CD1c-positive myeloid dendritic cell (primary cell): ENCODE measurements at regions not wholly inside any gene's neighbourhood (a gene's known extent, or its start where the extent isn't known, plus 50 kb on each side); places are given as distances from the start of the nearest gene placed in this dataset.
A peak's percentile ranks its signal among the peaks of the same experiment; 100 is the strongest.

Source experiments
- DNase-seq: peaks from one replicate; pipeline ENCODE4 v3.0.0-alpha.2; 2016; ENCODE audit errors: extremely low spot score

DNA sequence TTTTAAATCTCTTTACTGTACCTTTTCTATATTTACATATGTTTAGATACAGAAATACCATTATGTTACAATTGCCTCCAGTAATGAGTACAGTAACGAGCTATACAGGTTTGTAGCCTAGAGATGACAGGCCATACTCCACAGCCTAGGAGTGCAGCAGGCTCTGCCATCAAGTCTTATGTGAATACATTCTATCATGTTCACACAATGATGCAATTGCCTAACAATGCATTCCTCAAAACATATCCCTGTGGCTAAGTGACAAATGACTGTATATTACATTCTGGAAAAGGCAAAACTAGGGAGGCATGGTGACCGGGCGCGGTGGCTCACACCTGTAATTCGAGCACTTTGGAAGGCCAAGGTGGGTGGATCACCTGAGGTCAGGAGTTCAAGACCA, 192.4 kb upstream of the IGF1R start:
- DNase-seq: no peak

DNA sequence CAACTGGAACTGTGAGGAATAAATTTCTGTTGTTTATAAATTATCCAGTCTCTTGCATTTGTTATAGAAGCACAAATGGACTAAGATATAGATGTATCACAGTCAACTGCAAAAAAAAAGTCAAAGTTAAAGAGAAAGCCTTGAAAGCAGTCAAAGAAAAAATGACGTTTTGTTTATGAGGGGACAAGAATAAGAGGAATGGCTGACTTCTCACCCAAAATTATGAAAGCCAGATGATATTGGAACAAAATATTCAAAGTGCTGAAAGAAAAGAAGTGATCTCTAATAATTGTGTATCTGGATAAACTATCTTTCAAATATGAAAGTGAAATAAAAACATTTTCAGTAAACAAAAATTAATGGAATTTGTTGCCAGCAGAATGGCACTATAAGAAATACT, 171.8 kb upstream of the IGF1R start:
- DNase-seq: no peak

DNA sequence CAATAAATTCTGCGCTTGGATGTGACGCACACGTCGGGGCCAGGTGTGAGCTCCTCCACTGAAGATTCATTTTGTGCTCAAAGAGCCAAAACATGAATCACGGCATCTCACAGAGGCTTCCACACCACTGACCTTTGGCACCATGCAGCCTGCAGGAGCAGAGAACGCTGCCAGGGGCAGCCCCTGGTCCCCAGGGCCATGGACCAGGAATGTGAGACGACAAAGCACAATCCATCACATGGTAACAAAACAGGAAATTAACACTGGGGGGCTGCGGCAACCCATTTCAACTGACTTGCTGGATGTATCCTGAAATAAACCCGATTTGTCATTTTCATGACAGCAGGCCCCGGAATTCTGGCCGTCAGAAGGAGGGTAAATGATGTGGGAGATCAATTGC, 167.5 kb upstream of the IGF1R start:
- DNase-seq: no peak

DNA sequence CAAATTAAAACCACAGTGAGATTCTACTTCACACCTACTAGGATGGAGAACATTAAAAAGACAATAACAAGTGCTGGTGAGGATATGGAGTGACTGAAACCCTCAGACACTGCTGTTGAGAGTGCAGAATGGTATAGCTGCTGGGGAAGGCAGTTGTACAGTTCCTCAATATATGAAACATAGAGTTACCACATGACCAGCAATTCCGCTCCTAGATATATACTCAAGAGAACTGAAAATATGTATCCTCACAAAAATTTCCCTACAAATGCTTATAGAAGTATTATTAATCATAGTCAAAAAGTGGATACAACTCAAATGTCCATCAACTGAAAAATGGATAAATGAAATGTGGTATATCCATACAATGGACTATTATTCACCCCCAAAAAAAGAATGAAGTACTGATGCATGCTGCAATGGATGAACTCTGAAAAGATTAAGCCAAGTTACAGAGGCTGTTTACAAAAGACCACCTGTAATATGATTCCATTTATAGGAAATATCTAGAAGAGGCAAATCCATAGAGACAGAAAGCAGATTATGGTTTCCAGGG, 164.7 kb upstream of the IGF1R start:
- DNase-seq: no peak

DNA sequence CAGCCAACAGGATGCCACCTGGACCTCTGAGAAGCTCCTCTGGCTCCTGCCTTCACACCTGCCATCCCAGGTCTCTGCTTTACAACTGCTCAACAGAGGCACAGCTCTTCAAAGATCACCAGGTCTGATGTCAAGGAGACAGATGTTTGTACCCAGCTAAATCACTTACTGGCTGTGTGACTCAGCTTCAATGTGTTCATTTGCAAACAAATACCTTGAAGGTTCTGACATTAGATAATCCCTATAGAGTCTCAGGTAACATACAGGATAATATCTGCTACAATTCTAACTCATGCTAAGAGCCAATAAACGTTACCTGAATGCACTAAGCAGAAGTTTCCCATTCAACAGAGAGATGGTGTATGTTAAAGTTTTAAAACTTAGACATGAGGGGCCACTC, 163.4 kb upstream of the IGF1R start:
- DNase-seq: no peak

DNA sequence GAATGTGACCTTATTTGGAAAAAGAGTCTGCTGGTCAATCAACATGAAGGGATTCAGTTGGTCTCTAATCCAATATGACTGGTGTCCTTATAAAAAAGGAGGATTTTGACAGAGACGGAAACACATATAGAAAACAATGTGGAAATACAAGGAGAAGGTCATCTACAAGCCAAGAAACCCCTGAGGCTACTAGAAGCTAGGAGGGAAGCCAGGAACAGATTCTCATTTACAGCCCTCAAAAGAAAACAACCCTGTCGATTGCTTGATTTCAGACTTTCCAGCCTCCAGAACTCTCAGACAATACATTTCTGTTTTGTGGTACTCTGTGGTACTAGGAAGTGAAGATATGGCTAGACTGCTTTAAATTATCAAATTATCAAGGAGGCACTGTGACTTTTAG, 162.9 kb upstream of the IGF1R start:
- no peak for DNase-seq

DNA sequence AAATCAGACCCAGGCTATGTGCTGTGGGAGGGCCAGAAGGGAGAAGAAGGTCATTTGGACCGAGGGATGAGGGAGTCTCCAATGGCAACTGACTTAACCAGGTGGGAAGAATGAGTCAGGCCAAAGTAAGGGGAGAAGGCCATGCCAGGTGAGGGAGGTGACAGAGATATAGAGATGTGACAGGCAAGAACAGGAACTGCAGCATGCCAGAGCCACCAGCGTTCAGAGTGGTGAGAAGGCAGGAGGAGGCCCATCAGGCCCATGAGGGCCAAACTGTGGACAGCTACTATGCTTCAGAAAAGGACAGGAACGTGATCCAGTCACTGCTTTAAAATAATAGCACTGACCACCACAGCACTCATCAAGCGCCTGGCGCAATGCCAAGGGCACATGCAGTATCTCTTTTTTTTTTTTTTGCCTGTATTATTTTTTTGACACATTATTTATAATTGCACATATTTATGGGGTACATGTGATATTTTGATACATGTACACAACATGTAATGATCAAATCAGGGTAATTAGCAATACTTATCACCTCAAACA, 154.3 kb upstream of the IGF1R start:
- no peak for DNase-seq

DNA sequence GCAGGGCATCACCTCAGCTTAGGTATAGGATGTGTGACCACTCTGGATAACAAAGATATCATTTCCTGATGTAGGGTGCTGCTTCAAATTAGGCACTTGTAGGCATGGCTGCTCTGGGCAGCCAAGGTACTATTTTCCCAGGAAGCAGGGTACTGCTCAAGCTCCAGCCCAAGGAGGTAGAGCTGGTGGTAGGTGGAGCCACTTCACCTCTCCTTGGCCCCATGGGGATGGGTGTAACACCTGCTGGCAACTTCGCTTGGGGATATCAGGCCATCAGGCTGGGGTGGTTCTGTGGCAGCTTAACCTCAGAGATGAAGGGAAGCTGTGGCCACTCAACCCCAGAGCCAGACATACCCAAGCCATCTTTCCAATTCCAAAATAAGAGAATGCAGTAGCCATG, 147.1 kb upstream of the IGF1R start:
- DNase-seq: no peak

DNA sequence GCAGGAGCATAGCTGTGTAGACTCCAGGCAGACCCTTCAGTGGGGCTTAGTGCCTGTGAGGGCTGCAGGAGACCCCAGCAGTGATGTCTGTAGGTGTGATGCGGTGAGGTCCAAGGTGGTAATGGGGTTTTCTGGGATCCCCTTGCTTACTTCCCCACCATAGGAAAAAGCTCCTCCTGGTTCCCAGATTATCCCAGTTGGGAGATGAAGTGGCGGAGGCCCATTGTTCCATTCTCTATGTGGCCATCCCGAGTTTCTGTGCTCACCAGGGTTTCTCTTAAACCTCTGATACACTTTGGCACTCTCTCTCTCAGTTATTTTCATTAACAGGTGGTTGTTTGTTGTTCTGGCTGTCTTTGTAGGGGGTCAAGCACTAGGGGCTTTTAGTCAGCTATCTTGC, 146.7 kb upstream of the IGF1R start:
- no peak for DNase-seq

DNA sequence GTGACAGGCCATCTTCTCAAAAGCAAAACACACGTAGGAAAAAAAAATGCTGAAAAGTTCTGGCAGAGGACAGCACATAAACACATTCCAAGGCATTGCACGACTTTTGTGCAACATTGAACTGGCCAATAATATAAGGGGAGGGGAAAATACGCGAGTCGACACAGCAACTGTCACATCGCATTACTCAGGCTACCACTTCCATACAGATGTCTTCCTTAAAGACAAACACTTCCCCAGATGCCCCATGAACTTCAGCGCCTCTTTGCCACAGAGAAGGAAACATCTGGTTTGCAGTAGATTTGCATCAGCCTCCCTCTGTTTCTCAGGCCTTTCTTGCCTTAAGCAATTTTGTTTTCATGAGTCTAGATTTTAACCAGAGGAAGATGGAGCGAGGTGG, 144.4 kb upstream of the IGF1R start:
- no peak for DNase-seq

DNA sequence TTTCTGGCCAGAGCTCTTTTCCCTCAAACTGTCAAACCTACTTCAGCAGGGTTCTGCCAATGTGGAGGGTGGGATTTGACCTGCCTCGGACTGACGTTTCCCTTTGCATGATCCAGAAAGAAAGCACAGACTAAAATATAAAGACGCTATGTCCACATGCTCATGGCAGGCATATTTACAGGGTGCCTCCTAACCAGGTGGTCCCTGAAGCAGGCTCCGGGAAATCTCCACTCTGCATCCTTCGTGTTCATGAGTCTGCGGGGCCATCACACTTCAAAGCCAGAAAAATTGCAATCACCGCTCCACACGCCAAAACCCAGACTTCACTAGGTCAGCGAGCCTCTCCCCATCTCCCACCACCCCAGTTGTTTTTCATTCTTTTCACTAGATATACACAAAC, 143.3 kb upstream of the IGF1R start:
- DNase-seq: no peak

DNA sequence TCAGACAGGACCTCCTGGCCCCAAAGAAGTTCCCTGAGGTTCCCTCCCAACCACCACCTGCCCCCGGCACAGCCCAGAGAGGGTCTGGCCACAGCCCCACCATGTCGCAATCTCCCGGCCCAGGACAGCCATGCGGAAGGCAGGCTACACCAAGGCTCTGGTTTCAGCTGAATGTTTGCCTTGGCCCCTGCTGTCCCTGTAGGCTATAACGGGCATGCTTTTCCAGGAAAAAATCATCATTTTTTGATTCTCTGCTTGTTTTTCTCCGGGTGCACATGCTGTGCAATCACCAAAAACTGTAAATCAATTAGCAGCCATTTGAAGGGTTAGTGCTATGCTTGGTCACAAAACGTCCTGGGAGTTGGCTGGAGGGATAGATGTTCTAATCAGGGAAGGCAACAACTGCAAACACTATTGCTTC, 142.7 kb upstream of the IGF1R start:
- no peak for DNase-seq

DNA sequence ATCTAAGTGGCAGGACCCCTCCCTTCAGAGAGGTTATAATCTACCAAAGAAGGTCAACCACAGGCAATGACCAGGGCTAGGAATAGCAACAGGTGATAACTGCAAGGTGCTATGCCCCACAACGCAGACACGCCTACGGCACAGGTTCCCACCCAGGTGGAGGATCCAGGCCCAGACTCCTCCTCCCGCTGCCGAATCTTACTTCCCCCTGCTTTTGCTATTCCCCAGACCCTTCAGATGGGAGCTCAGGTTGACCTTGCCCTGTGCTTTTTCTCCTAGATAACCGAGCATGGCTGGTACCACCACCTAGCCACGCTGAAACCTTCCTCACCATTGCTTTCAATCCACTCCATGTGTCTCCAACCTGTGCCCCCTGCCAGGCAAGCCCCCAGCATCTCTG, 142.2 kb upstream of the IGF1R start:
- no peak for DNase-seq

DNA sequence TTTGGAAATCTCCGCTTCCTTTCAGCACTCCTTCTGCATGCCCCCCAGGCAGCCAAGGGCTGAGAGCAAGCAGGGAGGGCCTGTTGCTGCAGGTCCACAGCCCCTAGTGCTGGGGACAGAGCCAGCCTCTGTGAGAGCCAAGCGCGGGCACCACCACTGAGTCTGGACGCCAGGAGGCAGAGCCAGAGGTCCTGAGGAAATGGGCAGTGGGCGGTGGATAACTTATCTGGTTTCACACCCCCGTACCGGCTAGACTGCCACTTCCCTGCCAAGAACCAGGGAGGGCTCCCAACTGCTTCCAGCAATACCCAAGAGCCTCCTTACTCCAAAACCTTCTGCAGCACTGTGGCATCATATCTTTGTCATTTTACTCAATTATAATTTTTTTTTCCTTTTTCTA, 141.6 kb upstream of the IGF1R start:
- DNase-seq: no peak

DNA sequence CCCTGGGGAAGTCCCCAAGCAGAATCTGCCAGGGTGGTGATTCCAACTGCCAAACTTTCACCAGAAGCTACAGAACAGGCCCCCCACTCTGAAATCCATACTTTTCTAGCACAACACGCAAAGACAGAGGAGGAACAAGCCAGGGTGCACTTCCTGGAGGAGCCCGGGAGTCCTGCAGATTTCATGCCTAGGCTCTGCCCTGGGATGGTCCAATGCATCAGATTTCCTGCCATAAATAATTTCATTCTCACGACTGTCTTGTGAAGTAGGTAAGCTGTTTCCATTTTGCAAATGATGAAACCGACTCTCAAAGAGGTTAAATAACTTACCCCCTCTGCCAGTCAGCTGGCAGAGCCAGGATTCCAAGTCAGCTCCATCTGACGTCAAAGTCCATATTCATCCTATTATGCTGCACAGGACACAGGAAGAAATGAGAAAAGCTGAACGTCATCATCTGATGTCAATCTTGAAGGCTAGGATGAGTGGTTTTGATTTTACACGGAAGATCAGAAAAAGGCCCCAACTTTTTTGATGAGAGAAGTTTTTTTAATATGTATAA, 134.8 kb upstream of the IGF1R start:
- no peak for DNase-seq

DNA sequence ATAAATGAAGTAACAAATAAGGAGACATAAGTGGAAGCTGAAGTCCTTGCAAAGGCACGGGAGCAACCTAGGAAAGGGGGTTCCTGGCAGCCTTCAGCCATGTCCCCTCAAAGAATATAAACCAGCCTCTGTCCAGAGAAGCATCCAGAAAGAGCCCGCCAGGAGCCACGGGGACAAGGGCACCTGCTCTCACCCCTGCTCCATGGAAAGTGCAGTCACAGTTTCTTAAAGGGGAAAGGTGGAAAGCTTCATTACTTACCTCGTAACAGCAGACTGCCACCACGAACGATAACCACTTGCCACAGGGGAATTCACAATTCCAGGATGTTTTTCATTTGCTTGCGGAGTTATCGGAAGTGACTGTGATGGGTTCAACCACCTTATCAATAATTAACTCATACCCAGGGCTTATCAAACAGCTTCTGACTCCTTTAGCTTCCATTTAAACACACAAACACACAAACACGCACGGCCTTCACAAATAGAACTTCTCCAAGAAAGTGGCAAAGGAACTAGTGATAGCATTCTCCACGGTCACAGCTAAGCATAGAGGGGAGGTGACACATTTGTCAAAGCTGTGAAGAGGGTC, 134.2 kb upstream of the IGF1R start:
- no peak for DNase-seq

DNA sequence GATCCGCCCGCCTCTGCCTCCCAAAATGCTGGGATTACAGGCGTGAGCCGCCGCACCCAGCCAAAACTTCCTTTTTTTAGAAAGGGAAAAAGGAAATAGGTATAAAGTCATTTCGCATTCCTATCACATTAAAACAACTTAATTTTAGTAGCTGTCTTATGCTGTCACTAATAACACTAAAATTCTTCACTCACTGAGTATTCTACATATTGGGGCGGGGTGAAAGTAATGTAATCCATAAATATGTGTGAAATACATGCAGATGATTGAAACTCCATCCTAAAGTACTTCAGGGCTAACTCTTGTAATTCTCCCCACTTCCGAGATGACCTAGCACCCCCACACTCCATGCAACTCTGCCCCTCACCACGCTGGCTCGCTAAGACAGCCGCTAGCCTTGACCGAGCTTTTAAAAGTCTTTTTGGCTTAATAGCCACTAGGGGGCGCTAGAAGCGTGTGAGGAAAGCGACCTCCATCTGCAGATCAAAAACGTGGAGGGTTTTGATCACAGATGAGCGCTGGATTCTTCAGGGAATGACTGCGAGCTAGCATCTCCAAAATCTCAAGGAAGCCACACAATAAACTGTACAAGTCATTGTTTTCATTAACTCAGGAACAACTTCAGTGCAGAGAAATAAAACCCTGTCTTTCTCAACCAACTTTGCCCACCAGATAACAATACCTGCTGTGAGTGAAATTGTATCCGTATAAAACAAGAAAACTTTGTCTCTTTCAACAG, 129.3 kb upstream of the IGF1R start:
- DNase-seq: peak; percentile 78

DNA sequence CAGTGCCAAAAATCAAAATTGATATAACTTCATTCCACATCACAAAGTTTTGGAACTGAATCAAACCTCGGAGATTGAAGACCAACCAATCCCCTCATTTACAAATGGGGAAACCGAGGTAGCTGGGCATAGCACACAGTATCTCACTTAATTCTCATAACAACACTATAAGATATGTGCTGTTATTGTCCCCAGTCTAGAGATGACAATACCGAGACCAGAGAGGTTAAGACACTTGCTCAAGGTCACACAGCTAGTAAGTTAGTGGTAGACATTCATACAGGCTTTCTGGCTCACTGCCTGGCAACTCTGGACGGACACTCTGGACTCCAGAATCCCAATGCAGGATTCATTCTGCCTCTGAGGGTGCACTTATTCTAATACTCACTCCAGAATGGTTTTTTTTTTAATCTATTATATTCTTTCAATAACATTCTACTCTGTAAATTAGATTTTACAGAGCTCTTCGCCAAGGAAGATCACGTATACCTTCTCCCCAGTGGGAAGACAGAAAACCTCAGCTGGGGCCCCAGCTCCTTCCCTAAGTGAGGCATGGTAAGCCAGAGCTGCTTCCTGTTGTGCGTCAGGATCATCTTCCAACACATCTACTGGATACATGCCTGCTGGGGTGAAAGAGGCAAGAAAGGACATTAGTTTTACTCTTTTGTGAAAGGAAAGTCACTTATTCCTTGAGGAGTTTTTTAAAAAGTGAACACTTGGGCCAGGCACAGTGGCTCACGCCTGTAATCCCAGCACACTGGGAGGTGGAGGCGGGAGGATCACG, 128.4 kb upstream of the IGF1R start:
- DNase-seq: no peak

DNA sequence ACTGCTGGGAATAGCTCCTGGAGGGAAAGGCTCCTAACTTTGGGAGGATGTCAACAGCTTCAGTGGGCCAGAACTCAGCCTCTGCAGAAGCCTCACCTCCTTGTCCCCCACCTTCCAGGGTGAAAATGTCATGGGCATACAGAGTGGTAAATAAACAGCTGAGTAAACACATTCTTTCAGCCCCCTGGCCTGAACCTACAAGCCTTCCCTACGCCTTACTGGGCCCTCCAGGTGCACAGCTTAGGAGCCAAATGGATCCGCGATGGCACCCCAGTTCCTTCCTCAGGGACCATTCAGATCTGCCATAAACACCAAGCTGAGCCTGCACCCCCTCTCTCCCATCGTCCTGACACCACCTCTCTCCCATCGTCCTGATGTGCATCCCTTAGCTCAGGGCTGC, 126.2 kb upstream of the IGF1R start:
- DNase-seq: no peak

DNA sequence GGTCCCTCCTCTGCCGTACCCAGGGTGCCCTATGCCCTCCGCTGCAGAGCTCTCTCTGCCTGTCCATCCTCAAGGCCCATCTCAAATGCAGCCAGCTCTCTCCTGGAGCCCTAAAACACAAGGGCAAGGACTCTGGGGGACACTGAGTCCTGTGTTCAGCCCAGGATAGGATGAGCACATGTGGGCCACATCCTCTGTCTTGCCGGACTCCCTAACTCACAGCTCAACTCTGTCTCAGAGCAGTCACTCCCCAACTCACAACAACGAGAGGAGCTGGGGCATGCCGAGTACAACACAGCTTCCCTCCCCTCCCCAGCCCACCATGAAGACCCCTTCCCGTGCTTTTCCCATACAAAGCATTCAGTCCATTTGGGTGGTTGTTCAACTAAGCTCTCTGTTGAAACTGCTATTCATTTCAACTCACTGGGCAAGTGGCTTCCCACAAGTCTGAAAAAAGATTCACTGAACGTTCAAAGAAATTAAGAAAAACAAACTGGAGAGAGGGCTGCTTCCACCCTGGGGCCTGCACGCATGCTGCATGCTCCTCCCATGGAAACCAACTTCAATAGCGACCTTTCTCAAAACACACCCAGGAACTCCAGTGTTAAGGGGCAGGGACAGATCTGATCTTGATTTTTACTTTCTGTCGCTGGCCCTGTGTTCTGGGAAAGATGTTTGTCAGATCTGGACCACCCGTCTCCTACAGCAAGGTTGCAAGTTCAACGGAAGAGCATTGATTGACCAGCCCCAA, 124.3 kb upstream of the IGF1R start:
- no peak for DNase-seq

DNA sequence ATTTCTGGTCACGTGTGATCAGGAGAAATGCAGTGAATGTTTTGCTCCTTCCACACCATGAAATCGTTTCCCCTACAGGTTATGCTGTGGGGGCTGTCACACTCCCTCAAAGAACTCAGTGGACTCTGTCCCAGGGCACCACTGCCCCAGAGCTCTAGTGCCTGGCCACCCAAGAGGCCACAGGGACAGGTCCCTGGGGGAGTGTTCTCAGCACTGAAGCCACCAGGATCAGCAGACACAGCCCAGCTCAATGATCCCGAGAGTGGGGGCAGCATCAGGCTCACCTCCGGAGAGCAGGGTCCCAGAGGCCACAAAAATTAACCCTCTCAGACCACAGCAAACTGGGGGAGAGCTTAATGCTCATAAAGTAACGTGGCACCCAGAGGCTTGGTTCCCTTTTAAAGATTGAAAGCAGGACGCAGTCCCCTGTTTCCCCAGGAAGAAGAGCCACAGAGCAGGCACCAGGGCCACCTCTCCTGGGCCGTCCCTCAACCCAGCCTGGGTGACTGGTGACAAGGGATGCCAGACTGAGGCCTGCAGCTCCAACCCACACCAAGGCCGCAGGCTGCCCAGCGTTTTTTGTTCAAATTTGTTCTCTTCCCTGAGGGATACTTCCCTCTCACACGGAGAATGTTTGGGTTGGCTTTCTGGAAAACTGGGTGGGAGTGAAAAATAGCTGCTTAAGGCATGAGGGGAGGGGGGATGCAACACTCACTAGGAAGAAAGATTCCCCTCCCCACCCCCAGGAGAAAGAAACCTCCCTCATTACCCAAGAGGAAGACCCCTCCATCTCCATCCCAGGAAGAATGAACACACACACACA, 123.3 kb upstream of the IGF1R start:
- DNase-seq: no peak
